ENCODE measurements at regions not wholly inside any gene's neighbourhood (a gene's known extent, or its start where the extent isn't known, plus 50 kb on each side); places are given as distances from the start of the nearest gene placed in this dataset.
A peak's percentile ranks its signal among the peaks of the same experiment; 100 is the strongest.

DNA sequence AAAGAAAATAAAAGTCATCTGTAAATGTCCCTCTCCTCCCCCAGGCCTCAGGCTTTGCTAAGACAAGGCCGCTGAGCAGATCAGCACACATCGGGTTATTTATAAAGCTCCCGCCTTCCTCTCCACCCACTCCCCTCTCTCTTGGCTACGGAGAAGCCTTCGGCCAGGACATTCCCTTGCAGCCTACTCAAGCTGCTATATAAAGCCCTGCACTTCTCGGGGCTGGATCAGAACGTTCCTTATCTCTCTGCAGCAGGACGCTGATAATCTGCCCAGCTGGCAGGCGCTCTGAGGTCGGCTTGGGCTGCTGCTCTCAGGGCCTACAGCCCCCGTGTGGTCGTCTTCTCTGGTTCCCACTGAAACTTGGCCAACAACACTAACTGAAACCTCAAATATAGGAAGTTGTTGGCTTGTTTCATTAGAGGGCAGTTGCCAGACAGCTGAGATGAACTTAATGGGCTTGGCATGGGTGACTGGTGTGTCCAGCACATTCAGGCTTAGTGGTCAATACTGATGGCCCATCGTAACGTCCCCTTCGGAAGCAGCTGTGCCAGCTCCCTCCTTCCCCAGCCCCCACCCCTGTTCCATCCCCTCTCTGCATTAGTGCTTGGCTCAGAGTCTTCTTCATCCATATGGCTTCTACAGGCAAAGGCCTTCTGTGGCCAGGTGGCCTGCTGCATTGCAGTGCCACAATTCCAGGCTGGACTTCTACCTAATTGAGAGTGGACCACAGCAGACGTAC lies 64.6 kb downstream of the IER5 start:
- Histone ChIP-seq H3K4me1 (ENCODE audit: insufficient read depth, low read length, poor library complexity, severe bottlenecking) (peaks cover 21% of the 10 kb centered on the region), H3K27ac (ENCODE audit: low read depth, low read length, poor library complexity, severe bottlenecking) (no peak overlapping the region), H3K4me3 (ENCODE audit: low read depth, low read length, poor library complexity, severe bottlenecking) (no peak overlapping the region), H3K79me2 (ENCODE audit: insufficient read depth, low read depth, low read length) (no peaks in the 10 kb centered on the region), H3K4me2 (ENCODE audit: low read length) (no peak overlapping the region), H3K9me2 (ENCODE audit: insufficient read depth, low read length) (no peaks in the 10 kb centered on the region), H3K36me3 (ENCODE audit: insufficient read depth, low read length) (no peaks in the 10 kb centered on the region), H2AFZ (ENCODE audit: low read length) (0 out of 2 replicates have a peak overlapping the region, but pooled peaks have one; percentile 41), H3K9me3 (ENCODE audit: low read length) (no peaks in the 10 kb centered on the region), H4K20me1 (ENCODE audit: insufficient read depth, low read length) (no peaks in the 10 kb centered on the region)
- ChIA-PET POLR2A (interaction anchor here (0.6 to 0.8 kb wide), 5 partner anchors 54 to 134 kb away, joined by 3 to 7 read pairs (median 4); partner anchors contain the start of gene IER5), CTCF (ENCODE audit: unreplicated experiment) (interaction anchor here (1.1 kb wide), 2 partner anchors 25 to 69 kb away, joined by 3 read pairs; no protein-coding TSS in a partner anchor)
- intact Hi-C loops (cut with micrococcal nuclease; ENCODE audit: unreplicated experiment) = no loop called here
- BruUV-seq (replicated peaks) = no TSS peak
- TF ChIP-seq EZH2phosphoT487 (IDR thresholded peaks at IDR 0.05; ENCODE audit: borderline replicate concordance, low read depth, low read length) = no peak
- TF ChIP-seq, protein P1, sequence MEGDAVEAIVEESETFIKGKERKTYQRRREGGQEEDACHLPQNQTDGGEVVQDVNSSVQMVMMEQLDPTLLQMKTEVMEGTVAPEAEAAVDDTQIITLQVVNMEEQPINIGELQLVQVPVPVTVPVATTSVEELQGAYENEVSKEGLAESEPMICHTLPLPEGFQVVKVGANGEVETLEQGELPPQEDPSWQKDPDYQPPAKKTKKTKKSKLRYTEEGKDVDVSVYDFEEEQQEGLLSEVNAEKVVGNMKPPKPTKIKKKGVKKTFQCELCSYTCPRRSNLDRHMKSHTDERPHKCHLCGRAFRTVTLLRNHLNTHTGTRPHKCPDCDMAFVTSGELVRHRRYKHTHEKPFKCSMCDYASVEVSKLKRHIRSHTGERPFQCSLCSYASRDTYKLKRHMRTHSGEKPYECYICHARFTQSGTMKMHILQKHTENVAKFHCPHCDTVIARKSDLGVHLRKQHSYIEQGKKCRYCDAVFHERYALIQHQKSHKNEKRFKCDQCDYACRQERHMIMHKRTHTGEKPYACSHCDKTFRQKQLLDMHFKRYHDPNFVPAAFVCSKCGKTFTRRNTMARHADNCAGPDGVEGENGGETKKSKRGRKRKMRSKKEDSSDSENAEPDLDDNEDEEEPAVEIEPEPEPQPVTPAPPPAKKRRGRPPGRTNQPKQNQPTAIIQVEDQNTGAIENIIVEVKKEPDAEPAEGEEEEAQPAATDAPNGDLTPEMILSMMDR (conservative IDR thresholded peaks at IDR 0.05; ENCODE audit: low read length) = peak; percentile 54; the same call in 1 of the 2 replicates
- DNase-seq (ENCODE audit: low spot score) = peak; percentile 62

- Histone ChIP-seq H2AFZ (ENCODE audit: low read length) (no peak overlapping the region), H3K9me2 (ENCODE audit: insufficient read depth, low read length) (no peaks in the 10 kb centered on the region), H3K4me3 (ENCODE audit: low read depth, low read length, poor library complexity, severe bottlenecking) (no peak overlapping the region), H3K79me2 (ENCODE audit: insufficient read depth, low read depth, low read length) (no peaks in the 10 kb centered on the region), H3K4me1 (ENCODE audit: insufficient read depth, low read length, poor library complexity, severe bottlenecking) (peaks cover 21% of the 10 kb centered on the region), H3K9me3 (ENCODE audit: low read length) (no peaks in the 10 kb centered on the region), H4K20me1 (ENCODE audit: insufficient read depth, low read length) (no peaks in the 10 kb centered on the region), H3K27ac (ENCODE audit: low read depth, low read length, poor library complexity, severe bottlenecking) (no peak overlapping the region), H3K36me3 (ENCODE audit: insufficient read depth, low read length) (no peaks in the 10 kb centered on the region), H3K4me2 (ENCODE audit: low read length) (no peak overlapping the region)
- ChIA-PET POLR2A (interaction anchor here (0.6 to 0.8 kb wide), 3 partner anchors 55 to 90 kb away, joined by 3 to 7 read pairs (median 4); no protein-coding TSS in a partner anchor), CTCF (ENCODE audit: unreplicated experiment) (no interaction called here)
- TF ChIP-seq EZH2phosphoT487 (IDR thresholded peaks at IDR 0.05; ENCODE audit: borderline replicate concordance, low read depth, low read length) = no peak
- TF ChIP-seq, protein P1 (conservative IDR thresholded peaks at IDR 0.05; ENCODE audit: low read length) = no peak
- no TSS peak for BruUV-seq (replicated peaks)
- intact Hi-C loops (cut with micrococcal nuclease; ENCODE audit: unreplicated experiment) = no loop called here
- no peak for DNase-seq (ENCODE audit: low spot score)
Observed at GRCh38 chr1:181153634-181153961, 65.1 kb downstream of the IER5 start.

DNA sequence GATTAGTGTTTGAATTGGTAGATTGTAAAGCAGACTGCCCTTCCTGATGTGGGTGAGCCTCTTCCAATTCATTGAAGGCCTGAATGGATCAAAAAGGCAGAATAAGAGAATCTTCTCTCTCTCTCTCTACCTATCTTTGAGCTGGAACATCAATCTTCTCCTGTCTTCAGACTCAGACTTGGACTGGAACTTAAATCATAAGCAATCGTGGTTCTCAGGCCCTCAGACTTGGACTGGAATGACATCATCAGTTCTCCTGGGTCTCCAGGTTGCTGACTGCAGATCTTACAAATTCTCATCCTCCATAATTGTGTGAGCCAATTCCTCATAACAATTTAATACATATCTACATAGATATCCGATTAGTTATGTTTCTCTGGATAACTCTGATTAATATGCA lies 66.8 kb downstream of the IER5 start:
- H3K4me3 ChIP-seq (ENCODE audit: low read depth, low read length, poor library complexity, severe bottlenecking) = no peak overlapping the region
- peaks cover 7% of the 10 kb centered on the region for H3K4me1 ChIP-seq (ENCODE audit: insufficient read depth, low read length, poor library complexity, severe bottlenecking)
- no peak overlapping the region for H3K4me2 ChIP-seq (ENCODE audit: low read length)
- ChIA-PET POLR2A (no interaction called here), CTCF (ENCODE audit: unreplicated experiment) (no interaction called here)
- H3K36me3 ChIP-seq (ENCODE audit: insufficient read depth, low read length) = no peaks in the 10 kb centered on the region
- intact Hi-C loops (cut with micrococcal nuclease; ENCODE audit: unreplicated experiment) = no loop called here
- no peaks in the 10 kb centered on the region for H3K9me2 ChIP-seq (ENCODE audit: insufficient read depth, low read length)
- no peak overlapping the region for H2AFZ ChIP-seq (ENCODE audit: low read length)
- TF ChIP-seq, protein P1 (conservative IDR thresholded peaks at IDR 0.05; ENCODE audit: low read length) = no peak
- TF ChIP-seq EZH2phosphoT487 (IDR thresholded peaks at IDR 0.05; ENCODE audit: borderline replicate concordance, low read depth, low read length) = no peak
- no peaks in the 10 kb centered on the region for H3K9me3 ChIP-seq (ENCODE audit: low read length)
- DNase-seq (ENCODE audit: low spot score) = no peak
- no peaks in the 10 kb centered on the region for H4K20me1 ChIP-seq (ENCODE audit: insufficient read depth, low read length)
- no peaks in the 10 kb centered on the region for H3K79me2 ChIP-seq (ENCODE audit: insufficient read depth, low read depth, low read length)
- no peak overlapping the region for H3K27ac ChIP-seq (ENCODE audit: low read depth, low read length, poor library complexity, severe bottlenecking)
- BruUV-seq (replicated peaks) = no TSS peak
